TTC549 (cell line): ENCODE measurements at regions not wholly inside any gene's neighbourhood (a gene's known extent, or its start where the extent isn't known, plus 50 kb on each side); places are given as distances from the start of the nearest gene placed in this dataset.

Experiments
- FAIRE-seq: peaks from 2 replicates; lab custom pipeline; 2012; peaks lifted over from hg19 to GRCh38; lab: Jason Lieb, UNC

DNA sequence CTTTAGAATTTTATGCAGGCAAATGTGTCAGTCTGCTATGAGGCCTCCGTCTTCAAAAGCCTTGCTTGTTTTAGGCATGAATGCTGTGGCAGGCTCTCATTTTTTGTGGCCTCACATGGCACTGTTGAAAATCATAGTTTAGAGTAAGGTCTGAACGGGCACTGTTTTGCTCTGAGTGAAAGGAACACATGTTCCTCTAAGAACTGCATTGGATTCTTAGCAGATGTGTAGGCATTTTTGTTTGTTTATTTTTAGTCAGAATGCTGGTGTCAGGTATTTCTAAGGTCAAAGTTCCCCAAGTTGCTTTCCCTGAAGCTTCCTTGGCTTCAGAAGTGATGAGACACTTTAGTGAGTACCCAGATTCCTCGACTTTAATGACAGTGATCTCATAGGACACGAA, 173.7 kb downstream of the HS3ST3B1 start:
- FAIRE-seq = no peak

- FAIRE-seq = no peak
These were observed 170.2 kb downstream of the HS3ST3B1 start for GRCh38 chr17:14471052-14471451.

DNA sequence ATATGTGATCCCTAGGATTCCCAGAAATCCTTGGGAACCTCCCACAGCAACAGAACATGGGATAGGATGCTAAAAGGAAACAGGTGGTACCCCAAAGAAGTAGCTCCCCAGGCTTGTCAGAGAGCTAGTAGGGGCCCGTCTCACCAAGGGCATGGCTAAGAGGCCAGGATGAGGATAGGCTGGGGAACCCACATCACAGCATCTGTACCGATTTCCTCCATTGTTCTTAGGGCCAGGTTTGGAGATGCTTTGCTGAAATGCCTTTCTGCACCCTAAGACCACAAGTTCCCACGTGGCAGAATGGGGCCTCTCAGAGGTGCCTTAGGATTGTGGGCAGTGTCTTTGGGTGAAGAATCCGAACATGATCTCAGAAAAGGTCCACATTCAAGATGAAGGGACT, 169.5 kb downstream of the HS3ST3B1 start:
- FAIRE-seq = no peak

DNA sequence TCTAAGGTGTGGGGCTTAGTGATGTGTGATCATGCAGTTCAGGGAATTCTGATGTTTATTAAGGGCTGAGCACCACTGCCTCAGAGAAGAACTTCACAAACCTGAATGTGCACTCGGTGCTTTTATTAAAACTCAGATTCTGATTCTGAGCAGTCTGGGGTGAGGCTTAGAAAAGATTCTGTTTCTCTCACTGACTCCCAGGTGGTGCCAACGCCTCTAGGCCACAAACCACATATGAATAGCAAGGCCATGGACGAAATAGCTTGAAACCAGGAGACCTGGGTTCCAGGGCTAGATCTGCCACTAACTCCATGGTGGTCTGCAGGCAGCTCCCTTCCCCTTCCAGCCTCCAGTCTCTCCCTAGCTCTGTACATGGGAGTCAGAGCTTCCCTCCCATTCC, 169.1 kb downstream of the HS3ST3B1 start:
- FAIRE-seq = no peak

DNA sequence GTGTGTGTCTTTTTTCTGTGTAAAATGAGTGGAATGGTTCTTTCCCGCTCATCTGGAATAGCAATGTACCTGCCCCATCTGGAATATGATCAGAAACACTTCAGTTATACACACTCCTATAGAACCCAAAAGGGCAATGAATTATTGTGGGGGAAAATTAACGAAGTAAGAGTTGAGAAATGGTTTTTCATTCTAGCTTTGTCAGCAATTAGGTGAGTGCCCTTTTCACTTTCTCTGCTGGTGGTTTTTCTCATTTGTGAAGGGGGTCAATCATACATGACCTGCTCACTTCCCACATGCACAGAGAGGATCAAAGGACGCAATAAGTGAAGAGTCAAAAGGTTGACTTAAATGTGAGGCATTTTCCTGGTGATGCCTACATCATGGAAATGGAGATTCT, 168.0 kb downstream of the HS3ST3B1 start:
- no peak for FAIRE-seq

GRCh38 chr17:14461227-14461548, 160.3 kb downstream of the HS3ST3B1 start:
- FAIRE-seq = no peak

GRCh38 chr17:14460516-14461226, 159.8 kb downstream of the HS3ST3B1 start:
- FAIRE-seq = no peak

GRCh38 chr17:14459955-14460354, 159.1 kb downstream of the HS3ST3B1 start:
- no peak for FAIRE-seq

- FAIRE-seq = no peak
These were observed 157.8 kb downstream of the HS3ST3B1 start for GRCh38 chr17:14458724-14459123.

DNA sequence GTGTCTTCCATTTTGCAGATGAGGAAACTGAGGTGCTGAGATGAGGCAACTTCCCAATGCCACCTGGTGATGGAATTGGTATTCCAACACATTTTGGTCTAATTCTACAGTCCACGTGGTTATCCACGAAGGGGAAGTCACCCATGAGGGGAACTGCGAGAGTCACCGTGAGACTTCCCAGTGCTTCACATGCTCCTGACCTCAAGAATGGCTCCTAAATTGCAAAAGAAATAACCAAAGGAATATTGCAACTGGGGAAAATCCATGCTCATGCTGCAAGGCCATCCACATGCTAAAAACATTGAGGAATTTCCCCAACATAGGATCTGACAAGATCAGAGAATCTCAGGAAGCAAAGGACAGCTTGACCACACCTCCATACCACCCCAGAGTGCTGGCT, 153.9 kb downstream of the HS3ST3B1 start:
- FAIRE-seq = no peak

DNA sequence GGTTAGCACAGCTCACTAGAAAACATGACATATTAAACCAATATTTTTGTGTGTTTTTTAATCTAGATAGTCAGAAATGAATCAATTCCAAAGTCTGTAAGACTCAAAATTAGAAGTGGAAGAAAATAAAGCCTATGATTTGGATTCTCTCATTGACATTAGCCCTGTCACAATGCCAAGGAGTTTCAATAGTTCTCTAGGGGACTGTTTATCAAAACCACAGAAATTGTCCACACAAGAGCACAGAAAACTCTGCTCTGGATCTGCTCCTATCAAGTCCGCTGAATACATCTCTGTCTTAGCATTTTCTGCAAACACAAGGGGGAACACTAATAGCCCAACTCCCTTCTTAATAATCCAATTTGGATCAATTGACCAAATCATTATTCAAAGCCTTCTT, 152.0 kb downstream of the HS3ST3B1 start:
- no peak for FAIRE-seq

DNA sequence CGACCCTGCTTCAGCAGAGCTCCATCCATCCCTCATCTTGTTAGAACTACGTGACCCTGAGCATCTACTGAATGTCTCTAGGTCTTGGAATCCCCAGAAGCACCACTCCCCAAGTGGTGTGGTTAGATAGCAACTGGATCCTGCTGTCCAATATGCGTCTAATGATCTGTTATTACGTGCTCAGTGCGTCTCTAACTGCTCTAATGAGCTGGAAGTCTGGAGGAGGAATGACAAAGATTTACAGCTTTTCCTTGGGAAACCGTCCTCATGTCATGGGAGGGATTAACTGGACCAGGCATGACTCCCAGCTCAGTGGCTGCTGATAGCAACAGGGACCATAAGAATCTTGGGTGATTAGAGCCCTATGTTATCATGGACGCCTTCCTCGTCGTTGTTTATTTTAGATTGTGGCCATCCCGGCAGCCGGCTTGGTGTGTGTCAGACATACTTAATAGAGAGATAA, 150.9 kb downstream of the HS3ST3B1 start:
- FAIRE-seq = no peak

DNA sequence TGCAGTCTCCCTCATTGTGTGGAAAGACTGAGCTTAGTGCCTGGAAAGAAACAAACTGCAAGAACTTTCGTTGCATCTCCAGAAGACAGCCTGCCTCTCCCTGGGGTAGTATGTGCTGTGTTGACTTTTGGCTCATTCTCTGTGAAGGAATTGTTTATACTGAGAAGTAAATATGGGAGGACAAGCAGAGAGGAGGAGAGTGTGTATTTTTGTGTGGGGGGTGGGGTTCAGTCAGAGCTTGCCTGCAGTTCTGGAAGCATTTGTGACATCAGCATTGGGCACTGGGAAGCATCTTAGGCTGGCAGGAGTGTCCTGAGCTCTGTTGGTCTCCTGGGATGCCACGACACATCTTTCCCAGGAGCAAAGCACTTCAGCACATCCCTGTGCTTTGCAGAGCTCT, 147.9 kb downstream of the HS3ST3B1 start:
- no peak for FAIRE-seq

GRCh38 chr17:14446825-14447224, 145.9 kb downstream of the HS3ST3B1 start:
- FAIRE-seq = no peak

- no peak for FAIRE-seq
These were observed 144.0 kb downstream of the HS3ST3B1 start for GRCh38 chr17:14444915-14445314.

- FAIRE-seq = no peak
These were observed 142.1 kb downstream of the HS3ST3B1 start for GRCh38 chr17:14442798-14443528.

DNA sequence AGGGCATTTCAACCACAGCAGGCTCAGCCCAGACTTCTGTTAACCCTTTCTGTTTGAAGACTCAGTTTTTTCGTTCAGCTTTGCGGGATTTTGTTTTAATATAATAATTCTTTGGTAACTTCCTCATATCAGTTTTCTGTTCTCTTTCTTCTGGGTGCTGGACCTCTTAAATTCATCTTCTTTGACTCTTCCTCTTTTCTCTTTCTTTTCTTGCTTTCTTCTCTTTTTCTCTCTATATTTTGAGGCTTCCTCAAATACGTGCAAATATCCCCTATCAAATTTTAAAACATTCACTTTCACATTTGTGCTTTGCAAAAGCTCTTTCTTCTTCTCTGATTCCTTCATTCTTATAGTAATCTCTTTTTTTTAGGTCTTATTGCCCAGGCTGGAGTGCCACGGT, 136.3 kb downstream of the HS3ST3B1 start:
- FAIRE-seq = no peak

- no peak for FAIRE-seq
These were observed 135.4 kb downstream of the HS3ST3B1 start for GRCh38 chr17:14436266-14436665.

- FAIRE-seq = no peak
These were observed 133.6 kb downstream of the HS3ST3B1 start for GRCh38 chr17:14434506-14434905.

DNA sequence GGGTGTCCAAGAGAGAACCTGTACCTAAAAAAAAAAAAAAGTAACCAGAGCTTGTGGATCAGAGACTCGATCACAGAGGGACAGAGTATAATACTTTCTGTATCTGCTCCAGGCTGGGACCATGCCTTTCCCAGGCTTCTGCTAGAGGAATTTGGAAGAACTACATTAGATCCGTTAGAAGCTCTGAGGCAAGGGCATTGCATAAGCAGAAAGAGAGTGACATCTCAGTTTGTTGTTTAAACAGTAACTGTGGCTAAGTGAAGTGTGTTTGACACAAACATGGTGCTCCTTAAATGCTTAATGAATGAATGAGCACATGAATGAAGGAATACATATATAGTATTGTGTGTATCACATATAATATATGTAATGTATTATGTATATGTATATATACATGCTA, 131.2 kb downstream of the HS3ST3B1 start:
- no peak for FAIRE-seq

- no peak for FAIRE-seq
These were observed 128.2 kb downstream of the HS3ST3B1 start for GRCh38 chr17:14429084-14429483.

DNA sequence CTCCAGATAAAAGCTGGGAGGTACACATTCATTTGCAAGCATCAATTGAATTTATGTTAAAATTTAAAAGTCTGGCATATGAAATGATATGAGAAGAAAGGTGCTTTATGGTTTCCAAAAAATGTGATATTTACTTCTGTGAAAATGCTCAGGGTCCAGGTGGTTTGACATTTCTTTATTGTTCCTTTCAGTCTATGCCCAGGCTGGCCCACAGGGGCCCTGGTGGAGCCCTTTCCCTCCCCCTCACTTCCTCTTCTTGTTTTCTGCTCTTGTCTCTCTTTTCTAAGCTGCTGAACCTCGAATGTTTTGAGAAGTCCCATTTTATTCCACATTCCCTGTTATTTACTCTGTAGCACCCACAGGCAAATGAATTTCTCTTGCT, 127.8 kb downstream of the HS3ST3B1 start:
- no peak for FAIRE-seq

DNA sequence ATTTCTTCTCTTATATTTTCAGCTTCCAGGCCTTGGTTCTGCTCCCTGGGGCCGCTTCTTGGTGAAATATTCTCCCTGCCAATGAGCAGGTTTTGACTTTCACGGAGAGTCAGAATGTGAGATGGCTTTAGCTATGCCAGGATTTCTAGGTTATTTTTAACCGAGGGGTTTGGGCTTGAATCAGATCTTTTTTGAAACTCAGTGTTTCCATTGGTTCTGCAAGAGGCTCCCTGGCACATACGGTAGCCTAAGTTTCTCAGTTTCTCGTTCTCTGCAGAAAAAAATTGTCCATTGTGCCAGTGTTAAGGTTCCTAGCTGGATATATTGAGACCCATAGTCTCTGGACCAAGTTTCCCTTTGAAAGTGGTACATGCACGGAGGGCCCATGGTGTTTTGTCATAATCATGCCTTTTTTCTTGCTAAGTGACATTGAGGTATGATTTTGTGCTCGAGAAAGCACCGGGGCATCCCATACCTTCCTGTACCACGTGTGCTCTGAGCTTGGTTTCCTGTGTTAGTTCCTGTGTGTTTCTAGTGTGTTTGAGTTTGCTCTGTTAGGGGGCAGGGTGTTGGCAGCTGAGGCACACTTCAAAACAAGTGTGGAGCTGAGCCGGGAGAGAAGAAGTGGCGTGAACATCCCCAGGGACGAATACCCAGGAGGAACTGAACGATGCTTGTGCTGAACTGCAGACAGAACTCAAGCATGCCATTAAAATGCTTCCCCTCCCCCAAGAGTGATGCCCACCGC, 127.2 kb downstream of the HS3ST3B1 start:
- no peak for FAIRE-seq
